CD14-positive monocyte (primary cell): ENCODE measurements at regions not wholly inside any gene's neighbourhood (a gene's known extent, or its start where the extent isn't known, plus 50 kb on each side); places are given as distances from the start of the nearest gene placed in this dataset.

Source experiments
- DNase-seq, 3 donors: peaks; one replicate each; pipeline ENCODE4 v3.0.0-alpha.2; 2011 to 2022
- H2AFZ ChIP-seq: 2 replicates; pipeline ENCODE4 v1.6.0; 2012; ENCODE audit warnings: mild to moderate bottlenecking, low read depth, low read length, inconsistent platforms; ENCODE audit not compliant: insufficient read depth, poor library complexity, severe bottlenecking
- H3K27ac ChIP-seq, 2 donors: 1 replicate in 1 of 2; 2 replicates in 1 of 2; pipeline ENCODE4 v1.5.1; 2012 to 2013; ENCODE audit warnings: low read length in 2 of 2, control low read depth in 1 of 2, inconsistent platforms in 1 of 2, low read depth in 1 of 2, mild to moderate bottlenecking in 1 of 2
- H3K27me3 ChIP-seq, 2 donors: one replicate each; pipeline versions ENCODE4 v1.6.0 to v1.6.1; 2011 to 2013; ENCODE audit warnings: low read length in 2 of 2; ENCODE audit not compliant: control insufficient read depth in 2 of 2, insufficient read depth in 2 of 2
- H3K36me3 ChIP-seq, 2 donors: replicated peaks in 1 of 2; 1 replicate in 1 of 2; 2 replicates in 1 of 2; pipeline versions ENCODE4 v1.5.1 to v1.6.1; 2012 to 2013; ENCODE audit warnings: low read length in 2 of 2, control low read depth in 1 of 2, inconsistent platforms in 1 of 2, mild to moderate bottlenecking in 1 of 2; ENCODE audit not compliant: insufficient read depth in 2 of 2, control insufficient read depth in 1 of 2
- H3K4me1 ChIP-seq, 2 donors: 1 replicate in 1 of 2; 2 replicates in 1 of 2; pipeline versions ENCODE4 v1.5.1 to v1.6.1; 2012 to 2013; ENCODE audit warnings: low read length in 2 of 2, control low read depth in 1 of 2, inconsistent platforms in 1 of 2, mild to moderate bottlenecking in 1 of 2, moderate library complexity in 1 of 2; ENCODE audit not compliant: insufficient read depth in 2 of 2, control insufficient read depth in 1 of 2
- H3K4me2 ChIP-seq: replicated peaks from 2 replicates; pipeline ENCODE3; 2012; ENCODE audit warnings: low read length, moderate library complexity, mild to moderate bottlenecking; ENCODE audit not compliant: poor library complexity, severe bottlenecking; ENCODE audit errors: extremely low read depth
- H3K4me3 ChIP-seq, 3 experiments: fragments of 200-600 bp in 1 of 3; sonication (generic) in 1 of 3; replicated peaks in 1 of 3; 1 replicate in 2 of 3; 2 replicates in 1 of 3; pipeline ENCODE4 v1.5.1; 2011 to 2013; ENCODE audit warnings: low read length in 3 of 3, mild to moderate bottlenecking in 3 of 3, control low read depth in 2 of 3, low read depth in 2 of 3, inconsistent platforms in 1 of 3, moderate library complexity in 1 of 3
- H3K79me2 ChIP-seq: 2 replicates; pipeline ENCODE4 v1.6.0; 2012; ENCODE audit warnings: mild to moderate bottlenecking, control low read depth, inconsistent platforms, low read length, moderate library complexity; ENCODE audit not compliant: insufficient read depth
- H3K9ac ChIP-seq: 2 replicates; pipeline ENCODE4 v1.6.0; 2017; ENCODE audit warnings: low read length, mild to moderate bottlenecking; ENCODE audit not compliant: insufficient read depth, poor library complexity, severe bottlenecking
- H3K9me3 ChIP-seq, 2 donors: replicated peaks in 1 of 2; 1 replicate in 1 of 2; 2 replicates in 1 of 2; pipeline versions ENCODE4 v1.5.1 to v1.6.1; 2012 to 2013; ENCODE audit warnings: low read length in 2 of 2, control low read depth in 1 of 2; ENCODE audit not compliant: control insufficient read depth in 1 of 2, insufficient read depth in 1 of 2
- H4K20me1 ChIP-seq: 2 replicates; pipeline ENCODE4 v1.6.0; 2012; ENCODE audit warnings: mild to moderate bottlenecking, low read length, control low read depth, moderate library complexity; ENCODE audit not compliant: insufficient read depth
- H3K27ac Mint-ChIP-seq, 7 donors: one replicate each; pipeline ENCODE4 v1.8.0; 2020; ENCODE audit warnings: mild to moderate bottlenecking in 7 of 7, mixed read lengths in 7 of 7, moderate library complexity in 6 of 7, inconsistent platforms in 2 of 7
- H3K27me3 Mint-ChIP-seq, 3 donors: one replicate each; pipeline ENCODE4 v1.8.0; 2021 to 2022; ENCODE audit warnings: low read depth in 3 of 3, mild to moderate bottlenecking in 3 of 3, mixed read lengths in 3 of 3, moderate library complexity in 3 of 3, inconsistent platforms in 1 of 3
- H3K36me3 Mint-ChIP-seq, 2 donors: one replicate each; pipeline ENCODE4 v1.8.0; 2020; ENCODE audit warnings: mixed read lengths in 2 of 2, inconsistent platforms in 1 of 2, mild to moderate bottlenecking in 1 of 2
- H3K4me1 Mint-ChIP-seq: one replicate; pipeline ENCODE4 v1.8.0; 2020; ENCODE audit warnings: mild to moderate bottlenecking, mixed read lengths
- H3K4me3 Mint-ChIP-seq, 2 donors: one replicate each; pipeline ENCODE4 v1.8.0; 2020; ENCODE audit warnings: mild to moderate bottlenecking in 2 of 2, mixed read lengths in 2 of 2, moderate library complexity in 1 of 2
- H3K9me3 Mint-ChIP-seq, 7 donors: one replicate each; pipeline ENCODE4 v1.8.0; 2020 to 2022; ENCODE audit warnings: mixed read lengths in 7 of 7, mild to moderate bottlenecking in 6 of 7, moderate library complexity in 6 of 7, inconsistent platforms in 2 of 7
- WGBS: methylation state at CpG from one replicate; pipeline ENCODE4 v1.1.5; 2013; ENCODE audit warnings: missing lambda C conversion rate; ENCODE audit not compliant: insufficient coverage; 5-methylcytosine and 5-hydroxymethylcytosine counted together
- intact Hi-C, 2 donors: fragments of 100-400 bp; cut with micrococcal nuclease; formaldehyde crosslinking; loops; one replicate each; pipeline versions ENCODE4 v1.15.0 to v1.15.1; 2023
- TF ChIP-seq, protein P1 (sequence below): fragments of 200-600 bp; IDR thresholded peaks from one replicate; pipeline ENCODE4 v1.8.0; 2022; ENCODE audit warnings: antibody characterized with exemption, mild to moderate bottlenecking

DNA sequence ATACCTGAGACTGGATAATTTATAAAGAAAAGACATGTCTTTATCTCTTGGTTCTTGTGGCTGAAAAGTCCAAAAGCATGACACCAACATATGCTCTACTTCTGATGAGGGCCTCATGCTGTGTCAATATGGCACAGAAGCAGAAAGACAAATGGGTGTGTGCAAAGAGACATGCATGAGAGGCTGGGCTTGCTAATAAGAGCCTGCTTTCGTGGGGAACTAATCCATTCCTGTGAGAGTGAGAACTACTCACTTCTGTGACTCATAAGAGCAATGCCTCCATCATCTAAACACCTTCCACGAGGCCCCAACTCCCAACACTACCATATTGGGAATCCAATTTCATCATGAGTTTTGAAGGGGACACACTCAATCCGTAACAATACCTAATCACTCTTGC is 340.0 kb upstream of the DUSP10 start:
- Mint-ChIP-seq H3K27ac (no peak overlapping the region), H3K9me3 (peaks cover 0 to 15% (median 4%) of the 10 kb centered on the region in 7 donors), H3K36me3 (no peaks in the 10 kb centered on the region), H3K4me1 (no peaks in the 10 kb centered on the region), H3K4me3 (no peak overlapping the region), H3K27me3 (no peaks in the 10 kb centered on the region)
- Histone ChIP-seq H3K9ac (no peak overlapping the region), H3K4me2 (no peak overlapping the region), H2AFZ (no peak overlapping the region), H3K4me1 (no peaks in the 10 kb centered on the region), H3K79me2 (no peaks in the 10 kb centered on the region), H4K20me1 (no peaks in the 10 kb centered on the region), H3K36me3 (no peaks in the 10 kb centered on the region), H3K27me3 (no peaks in the 10 kb centered on the region), H3K4me3 (no peak overlapping the region), H3K9me3 (peaks cover 0 to 4% of the 10 kb centered on the region in 2 donors), H3K27ac (no peak overlapping the region)
- 84% methylated on average over 3 of the region's 3 CpGs for WGBS
- no peak for DNase-seq
- intact Hi-C loops: no loop called here
- TF ChIP-seq, protein P1, sequence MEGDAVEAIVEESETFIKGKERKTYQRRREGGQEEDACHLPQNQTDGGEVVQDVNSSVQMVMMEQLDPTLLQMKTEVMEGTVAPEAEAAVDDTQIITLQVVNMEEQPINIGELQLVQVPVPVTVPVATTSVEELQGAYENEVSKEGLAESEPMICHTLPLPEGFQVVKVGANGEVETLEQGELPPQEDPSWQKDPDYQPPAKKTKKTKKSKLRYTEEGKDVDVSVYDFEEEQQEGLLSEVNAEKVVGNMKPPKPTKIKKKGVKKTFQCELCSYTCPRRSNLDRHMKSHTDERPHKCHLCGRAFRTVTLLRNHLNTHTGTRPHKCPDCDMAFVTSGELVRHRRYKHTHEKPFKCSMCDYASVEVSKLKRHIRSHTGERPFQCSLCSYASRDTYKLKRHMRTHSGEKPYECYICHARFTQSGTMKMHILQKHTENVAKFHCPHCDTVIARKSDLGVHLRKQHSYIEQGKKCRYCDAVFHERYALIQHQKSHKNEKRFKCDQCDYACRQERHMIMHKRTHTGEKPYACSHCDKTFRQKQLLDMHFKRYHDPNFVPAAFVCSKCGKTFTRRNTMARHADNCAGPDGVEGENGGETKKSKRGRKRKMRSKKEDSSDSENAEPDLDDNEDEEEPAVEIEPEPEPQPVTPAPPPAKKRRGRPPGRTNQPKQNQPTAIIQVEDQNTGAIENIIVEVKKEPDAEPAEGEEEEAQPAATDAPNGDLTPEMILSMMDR: no peak

DNA sequence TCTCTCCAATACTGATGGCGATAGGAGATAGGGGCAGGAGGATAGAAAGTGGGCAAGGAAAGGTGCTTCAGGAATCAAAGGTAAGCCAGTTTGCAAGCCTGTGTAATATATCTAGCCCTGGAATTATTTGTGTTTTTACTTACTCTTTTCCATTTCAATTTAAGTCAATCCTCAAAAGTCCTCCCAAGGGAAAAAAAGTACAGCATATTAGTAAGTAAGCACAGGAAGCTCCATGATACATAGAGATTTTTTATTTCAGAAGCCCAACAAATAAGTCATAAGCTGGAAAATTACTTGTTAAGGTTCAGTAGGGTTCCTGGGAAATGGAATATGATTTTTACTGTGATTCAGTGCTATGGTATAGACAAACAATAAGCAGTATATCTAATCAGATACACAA is 337.7 kb upstream of the DUSP10 start:
- Histone ChIP-seq H3K27me3 (no peaks in the 10 kb centered on the region), H3K9ac (no peak overlapping the region), H2AFZ (no peak overlapping the region), H3K4me2 (no peak overlapping the region), H3K36me3 (no peaks in the 10 kb centered on the region), H3K79me2 (no peaks in the 10 kb centered on the region), H3K4me1 (no peaks in the 10 kb centered on the region), H3K27ac (no peak overlapping the region), H3K9me3 (peaks cover 0 to 4% of the 10 kb centered on the region in 2 donors), H4K20me1 (no peaks in the 10 kb centered on the region), H3K4me3 (no peak overlapping the region)
- no peak overlapping the region for H3K27ac Mint-ChIP-seq
- DNase-seq: no peak
- H3K4me1 Mint-ChIP-seq: no peaks in the 10 kb centered on the region
- intact Hi-C loops: no loop called here
- no peaks in the 10 kb centered on the region for H3K27me3 Mint-ChIP-seq
- no peak overlapping the region for H3K4me3 Mint-ChIP-seq
- no CpG with 5 or more reads among the region's 1 CpG for WGBS
- peaks cover 0 to 10% (median 3%) of the 10 kb centered on the region in 7 donors for H3K9me3 Mint-ChIP-seq
- H3K36me3 Mint-ChIP-seq: no peaks in the 10 kb centered on the region
- TF ChIP-seq, protein P1: no peak
